ENCODE measurements at regions not wholly inside any gene's neighbourhood (a gene's known extent, or its start where the extent isn't known, plus 50 kb on each side); places are given as distances from the start of the nearest gene placed in this dataset.
A peak's percentile ranks its signal among the peaks of the same experiment; 100 is the strongest.

GRCh38 chr2:187274146-187274545 is 173.9 kb downstream of the CALCRL start:
- DNase-seq = no peak

- DNase-seq = no peak
Observed at GRCh38 chr2:187272255-187272654, 175.8 kb downstream of the CALCRL start.

- no peak for DNase-seq
Observed at GRCh38 chr2:187271825-187272224, 176.2 kb downstream of the CALCRL start.

- DNase-seq = no peak
Observed at GRCh38 chr2:187266645-187267044, 181.4 kb downstream of the CALCRL start.

GRCh38 chr2:187266147-187266546 is 181.9 kb downstream of the CALCRL start:
- no peak for DNase-seq

- no peak for DNase-seq
Observed at GRCh38 chr2:187264612-187265011, 183.4 kb downstream of the CALCRL start.

- DNase-seq = no peak
Observed at GRCh38 chr2:187263675-187264560, 184.1 kb downstream of the CALCRL start.

- DNase-seq = no peak
Observed at GRCh38 chr2:187261705-187262104, 186.3 kb downstream of the CALCRL start.

GRCh38 chr2:187252063-187252462 is 196.0 kb downstream of the CALCRL start:
- DNase-seq = no peak

GRCh38 chr2:187250137-187250536 is 197.9 kb downstream of the CALCRL start:
- no peak for DNase-seq

GRCh38 chr2:187233811-187234210 is 214.2 kb downstream of the CALCRL start:
- DNase-seq = no peak

GRCh38 chr2:187232749-187233148 is 215.3 kb downstream of the CALCRL start:
- DNase-seq = no peak

- no peak for DNase-seq
Observed at GRCh38 chr2:187230088-187230487, 218.0 kb downstream of the CALCRL start.

GRCh38 chr2:187228986-187229385 is 219.1 kb downstream of the CALCRL start:
- DNase-seq = peak; percentile 40

- no peak for DNase-seq
Observed at GRCh38 chr2:187224989-187225388, 223.1 kb downstream of the CALCRL start.

GRCh38 chr2:187220071-187220470 is 228.0 kb downstream of the CALCRL start:
- no peak for DNase-seq

GRCh38 chr2:187215532-187216240 is 232.4 kb downstream of the CALCRL start:
- DNase-seq = no peak

GRCh38 chr2:187214306-187214705 is 233.7 kb downstream of the CALCRL start:
- DNase-seq = no peak

GRCh38 chr2:187213798-187214197 is 234.3 kb downstream of the CALCRL start:
- no peak for DNase-seq

GRCh38 chr2:187210726-187211125 is 237.3 kb downstream of the CALCRL start:
- DNase-seq = no peak

- DNase-seq = no peak
Observed at GRCh38 chr2:187208199-187208785, 239.8 kb downstream of the CALCRL start.

GRCh38 chr2:187207126-187207525 is 240.9 kb downstream of the CALCRL start:
- no peak for DNase-seq

GRCh38 chr2:187206471-187206870 is 241.6 kb downstream of the CALCRL start:
- no peak for DNase-seq

- no peak for DNase-seq
Observed at GRCh38 chr2:187206071-187206470, 242.0 kb downstream of the CALCRL start.

Measured in NCI-H1694 (cell line).